ENCODE measurements at regions not wholly inside any gene's neighbourhood (a gene's known extent, or its start where the extent isn't known, plus 50 kb on each side); places are given as distances from the start of the nearest gene placed in this dataset.

DNA sequence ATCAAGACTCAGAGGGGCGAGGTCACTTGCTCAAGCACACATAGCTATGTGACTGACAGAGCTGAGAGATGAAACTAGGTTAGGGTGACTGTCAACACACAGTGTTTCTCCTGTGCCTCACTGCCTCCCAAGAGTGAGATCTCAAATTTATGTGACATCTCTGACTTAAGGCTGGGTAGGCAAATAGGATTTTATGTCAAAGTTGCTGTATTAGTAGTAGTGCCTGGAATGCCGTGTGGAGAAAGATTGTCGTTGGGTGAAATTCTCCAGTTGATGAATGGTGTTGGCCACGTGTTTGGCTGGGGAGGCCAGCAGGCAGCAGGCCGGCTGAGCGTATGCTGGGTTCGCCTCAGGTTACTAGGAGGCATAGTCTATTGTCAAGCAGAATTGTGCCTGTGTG is 148.3 kb upstream of the BMPER start:
- no peak for TF ChIP-seq CTCF (conservative IDR thresholded peaks at IDR 0.05; ENCODE audit: control insufficient read depth, insufficient read depth, low read depth, low read length)
- DNase-seq (ENCODE audit: low read depth) = peak; percentile 94
- no peak overlapping the region for H3K4me3 ChIP-seq (ENCODE audit: control insufficient read depth, low read depth, low read length)

DNA sequence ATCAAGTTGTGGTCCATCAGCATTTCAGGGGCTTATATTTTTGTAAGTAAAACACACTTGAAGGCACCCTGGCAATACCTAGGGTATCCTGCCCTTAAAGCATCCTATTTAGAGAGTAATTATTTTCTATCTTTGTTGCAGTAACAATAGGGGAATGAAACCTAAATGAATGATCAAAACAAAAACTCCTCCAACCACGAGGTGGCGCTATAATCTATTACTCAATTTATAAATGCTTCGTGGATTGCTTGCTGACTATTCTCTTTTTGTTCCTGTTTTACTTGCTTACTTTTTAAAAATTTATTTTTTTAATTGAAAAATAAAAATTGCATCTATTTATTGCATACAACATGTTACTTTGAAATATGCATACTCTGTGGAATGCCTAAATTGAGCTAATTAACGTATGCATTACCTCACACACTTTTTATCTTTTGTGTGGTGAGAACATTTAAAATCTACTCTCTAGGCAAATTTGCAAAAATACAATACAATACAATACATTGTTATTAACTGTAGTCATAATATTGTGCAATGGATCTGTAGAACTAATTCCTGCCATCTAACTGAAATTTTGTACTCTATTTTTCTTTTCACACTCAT is 147.7 kb upstream of the BMPER start:
- H3K4me3 ChIP-seq (ENCODE audit: control insufficient read depth, low read depth, low read length) = no peak overlapping the region
- TF ChIP-seq CTCF (conservative IDR thresholded peaks at IDR 0.05; ENCODE audit: control insufficient read depth, insufficient read depth, low read depth, low read length) = peak; percentile 60
- DNase-seq (ENCODE audit: low read depth) = peak; percentile 75

DNA sequence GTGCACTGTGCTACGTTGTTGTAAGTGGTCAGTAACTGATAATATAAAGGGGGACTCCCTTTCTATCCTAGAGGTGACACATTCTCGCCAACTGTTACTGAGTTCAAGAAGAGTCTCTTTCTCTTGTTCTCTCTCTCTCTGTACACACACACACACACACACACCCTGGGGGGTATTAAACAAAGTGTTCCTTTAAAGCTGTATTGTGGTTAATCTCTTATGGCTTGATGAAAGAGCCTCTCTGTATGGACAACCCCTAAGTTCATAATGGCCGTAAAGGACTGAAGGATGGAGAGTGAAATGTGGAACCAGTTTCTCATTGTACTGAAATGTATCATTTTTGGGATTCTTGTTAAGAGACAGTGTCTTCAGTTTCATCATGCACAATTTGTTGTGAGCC is 145.2 kb upstream of the BMPER start:
- TF ChIP-seq CTCF (conservative IDR thresholded peaks at IDR 0.05; ENCODE audit: control insufficient read depth, insufficient read depth, low read depth, low read length) = no peak
- H3K4me3 ChIP-seq (ENCODE audit: control insufficient read depth, low read depth, low read length) = no peak overlapping the region
- DNase-seq (ENCODE audit: low read depth) = no peak

DNA sequence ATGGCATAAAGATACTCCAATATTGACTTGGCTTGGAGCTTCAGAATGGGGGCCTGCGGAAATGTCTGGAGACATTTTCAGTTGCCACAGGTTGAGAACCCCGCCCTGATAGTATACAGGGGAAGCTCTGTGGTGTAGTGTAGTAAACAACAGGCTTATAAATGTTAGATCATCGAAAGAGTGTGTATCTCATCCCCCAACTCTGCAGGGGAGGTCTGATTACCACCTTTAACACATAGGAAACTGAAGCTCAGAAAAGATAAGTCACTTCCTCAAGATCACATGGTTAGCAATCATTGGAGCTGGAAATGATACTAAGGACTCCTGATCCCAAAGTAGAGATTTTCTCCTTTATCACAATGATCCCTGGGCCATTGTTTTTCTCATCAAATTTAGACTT is 144.5 kb upstream of the BMPER start:
- no peak overlapping the region for H3K4me3 ChIP-seq (ENCODE audit: control insufficient read depth, low read depth, low read length)
- peak; percentile 12 for DNase-seq (ENCODE audit: low read depth)
- TF ChIP-seq CTCF (conservative IDR thresholded peaks at IDR 0.05; ENCODE audit: control insufficient read depth, insufficient read depth, low read depth, low read length) = no peak

DNA sequence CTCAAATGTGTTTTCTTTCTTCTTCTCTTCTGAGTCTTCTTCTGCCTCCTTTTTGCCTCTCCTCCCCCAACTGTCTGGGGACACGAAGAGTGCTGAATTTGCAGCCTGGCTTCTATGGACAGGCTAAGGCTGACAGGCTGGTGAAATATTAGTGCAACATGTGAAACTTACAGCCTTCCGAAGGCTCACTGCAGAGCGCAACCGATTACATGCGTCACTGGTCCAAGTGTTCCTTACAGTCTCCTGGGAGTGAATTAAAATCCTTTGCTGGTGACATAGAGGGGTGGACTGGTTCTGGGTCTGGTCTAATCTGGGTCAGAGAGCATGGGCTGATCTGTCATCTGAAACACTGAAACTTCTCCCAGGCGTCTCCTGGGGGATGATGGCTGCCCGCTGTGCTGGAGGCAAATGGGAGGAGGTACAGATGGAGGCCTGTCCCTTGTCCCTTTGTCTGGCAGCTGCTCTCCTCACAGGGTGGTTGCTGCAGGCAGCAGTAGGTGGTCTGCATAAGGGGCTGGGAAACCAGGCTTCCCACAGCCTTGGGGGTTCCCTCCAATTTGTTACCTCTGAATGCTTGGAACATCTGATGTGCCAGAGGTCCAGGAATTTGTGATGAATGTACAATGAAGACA is 143.8 kb upstream of the BMPER start:
- peak; percentile 68 for DNase-seq (ENCODE audit: low read depth)
- no peak for TF ChIP-seq CTCF (conservative IDR thresholded peaks at IDR 0.05; ENCODE audit: control insufficient read depth, insufficient read depth, low read depth, low read length)
- H3K4me3 ChIP-seq (ENCODE audit: control insufficient read depth, low read depth, low read length) = no peak overlapping the region

DNA sequence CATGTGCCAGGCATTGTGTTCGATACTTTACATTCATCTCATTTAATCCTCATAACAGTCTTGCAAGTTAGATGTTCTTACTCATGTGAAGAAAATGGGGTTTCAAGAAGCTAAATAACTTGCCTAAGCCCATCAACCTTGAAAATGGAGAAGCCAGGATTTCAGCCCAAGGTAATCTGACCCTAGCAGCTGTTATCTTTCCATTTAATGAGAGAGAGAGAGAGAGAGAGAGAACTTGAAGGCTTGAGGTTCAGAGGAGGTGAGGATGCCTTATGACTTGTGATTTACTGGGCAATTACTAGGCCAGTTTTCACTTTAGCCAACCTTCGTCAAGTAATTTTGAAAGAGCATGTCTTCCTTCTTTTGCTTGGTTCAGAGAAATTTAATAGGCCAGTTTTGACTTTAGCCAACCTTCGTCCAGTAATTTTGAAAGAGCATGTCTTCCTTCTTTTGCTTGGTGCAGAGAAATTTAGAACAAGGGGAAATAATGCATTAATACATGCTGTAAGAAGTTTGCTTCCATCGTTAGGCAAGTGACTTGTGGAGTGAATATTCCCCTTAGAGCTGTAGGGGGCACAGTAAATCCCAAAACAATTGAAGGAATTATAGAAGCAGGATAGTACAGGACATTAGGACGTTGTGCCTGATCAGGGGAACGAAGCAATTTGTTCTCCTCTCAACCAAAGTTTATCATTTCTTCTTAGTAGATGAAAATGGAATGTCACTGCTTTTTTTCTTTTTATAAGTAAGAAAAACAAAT is 143.0 kb upstream of the BMPER start:
- TF ChIP-seq CTCF (conservative IDR thresholded peaks at IDR 0.05; ENCODE audit: control insufficient read depth, insufficient read depth, low read depth, low read length) = peak; percentile 11
- peak; percentile 16 for DNase-seq (ENCODE audit: low read depth)
- no peak overlapping the region for H3K4me3 ChIP-seq (ENCODE audit: control insufficient read depth, low read depth, low read length)
